ENCODE measurements at regions not wholly inside any gene's neighbourhood (a gene's known extent, or its start where the extent isn't known, plus 50 kb on each side); places are given as distances from the start of the nearest gene placed in this dataset.

GRCh38 chr9:2336055-2336454 is 285.5 kb upstream of the VLDLR start:
- no peak overlapping the region for H3K4me3 ChIP-seq (ENCODE audit: insufficient read length, low read depth)
- no peaks in the 10 kb centered on the region for H3K9me3 ChIP-seq (ENCODE audit: insufficient read depth, low read length)
- no peaks in the 10 kb centered on the region for H3K4me1 ChIP-seq (ENCODE audit: insufficient read depth, insufficient read length)
- no peak for DNase-seq (ENCODE audit: low read depth, low spot score)
- H3K9ac ChIP-seq (ENCODE audit: insufficient read length, low read depth), result no peak overlapping the region
- H3K36me3 ChIP-seq (ENCODE audit: insufficient read depth, insufficient read length, low read length), result no peaks in the 10 kb centered on the region
- H3K27me3 ChIP-seq (ENCODE audit: insufficient read depth, insufficient read length), result no peaks in the 10 kb centered on the region
- TF ChIP-seq SUZ12 (IDR thresholded peaks at IDR 0.05; ENCODE audit: extremely low read depth, insufficient read depth, insufficient read length) (no peak), YY1 (IDR thresholded peaks at IDR 0.05; ENCODE audit: insufficient read depth, insufficient read length) (no peak), ZNF274 (IDR thresholded peaks at IDR 0.05; ENCODE audit: low read depth, low read length) (no peak)

- no peaks in the 10 kb centered on the region for H3K36me3 ChIP-seq (ENCODE audit: insufficient read depth, insufficient read length, low read length)
- DNase-seq (ENCODE audit: low read depth, low spot score), result no peak
Measured at GRCh38 chr9:2337131-2337530, 284.5 kb upstream of the VLDLR start.

GRCh38 chr9:2337627-2338026 is 284.0 kb upstream of the VLDLR start:
- Histone ChIP-seq H3K4me3 (ENCODE audit: insufficient read length, low read depth) (no peak overlapping the region), H3K36me3 (ENCODE audit: insufficient read depth, insufficient read length, low read length) (no peaks in the 10 kb centered on the region), H3K9ac (ENCODE audit: insufficient read length, low read depth) (no peak overlapping the region), H3K27me3 (ENCODE audit: insufficient read depth, insufficient read length) (no peaks in the 10 kb centered on the region), H3K4me1 (ENCODE audit: insufficient read depth, insufficient read length) (no peaks in the 10 kb centered on the region), H3K9me3 (ENCODE audit: insufficient read depth, low read length) (no peaks in the 10 kb centered on the region)
- TF ChIP-seq SUZ12 (IDR thresholded peaks at IDR 0.05; ENCODE audit: extremely low read depth, insufficient read depth, insufficient read length) (no peak), YY1 (IDR thresholded peaks at IDR 0.05; ENCODE audit: insufficient read depth, insufficient read length) (no peak), ZNF274 (IDR thresholded peaks at IDR 0.05; ENCODE audit: low read depth, low read length) (no peak)
- DNase-seq (ENCODE audit: low read depth, low spot score), result no peak

More at GRCh38 chr9:2337131-2337530, 284.5 kb upstream of the VLDLR start:
- no peaks in the 10 kb centered on the region for H3K4me1 ChIP-seq (ENCODE audit: insufficient read depth, insufficient read length)
- no peaks in the 10 kb centered on the region for H3K27me3 ChIP-seq (ENCODE audit: insufficient read depth, insufficient read length)
- no peak overlapping the region for H3K4me3 ChIP-seq (ENCODE audit: insufficient read length, low read depth)
- no peak overlapping the region for H3K9ac ChIP-seq (ENCODE audit: insufficient read length, low read depth)
- H3K9me3 ChIP-seq (ENCODE audit: insufficient read depth, low read length), result no peaks in the 10 kb centered on the region
- no peak for TF ChIP-seq SUZ12 (IDR thresholded peaks at IDR 0.05; ENCODE audit: extremely low read depth, insufficient read depth, insufficient read length)

GRCh38 chr9:2338777-2339365 is 282.7 kb upstream of the VLDLR start:
- Histone ChIP-seq H3K4me3 (ENCODE audit: insufficient read length, low read depth) (no peak overlapping the region), H3K36me3 (ENCODE audit: insufficient read depth, insufficient read length, low read length) (no peaks in the 10 kb centered on the region), H3K9me3 (ENCODE audit: insufficient read depth, low read length) (no peaks in the 10 kb centered on the region), H3K9ac (ENCODE audit: insufficient read length, low read depth) (no peak overlapping the region), H3K4me1 (ENCODE audit: insufficient read depth, insufficient read length) (no peaks in the 10 kb centered on the region), H3K27me3 (ENCODE audit: insufficient read depth, insufficient read length) (no peaks in the 10 kb centered on the region)
- no peak for DNase-seq (ENCODE audit: low read depth, low spot score)
- TF ChIP-seq ZNF274 (IDR thresholded peaks at IDR 0.05; ENCODE audit: low read depth, low read length) (no peak), SUZ12 (IDR thresholded peaks at IDR 0.05; ENCODE audit: extremely low read depth, insufficient read depth, insufficient read length) (no peak), YY1 (IDR thresholded peaks at IDR 0.05; ENCODE audit: insufficient read depth, insufficient read length) (no peak)

- TF ChIP-seq ZNF274 (IDR thresholded peaks at IDR 0.05; ENCODE audit: low read depth, low read length), result no peak
- no peak for TF ChIP-seq YY1 (IDR thresholded peaks at IDR 0.05; ENCODE audit: insufficient read depth, insufficient read length)
- TF ChIP-seq SUZ12 (IDR thresholded peaks at IDR 0.05; ENCODE audit: extremely low read depth, insufficient read depth, insufficient read length), result no peak
- Histone ChIP-seq H3K9ac (ENCODE audit: insufficient read length, low read depth) (no peak overlapping the region), H3K27me3 (ENCODE audit: insufficient read depth, insufficient read length) (no peaks in the 10 kb centered on the region), H3K36me3 (ENCODE audit: insufficient read depth, insufficient read length, low read length) (no peaks in the 10 kb centered on the region), H3K9me3 (ENCODE audit: insufficient read depth, low read length) (no peaks in the 10 kb centered on the region), H3K4me1 (ENCODE audit: insufficient read depth, insufficient read length) (no peaks in the 10 kb centered on the region), H3K4me3 (ENCODE audit: insufficient read length, low read depth) (no peak overlapping the region)
- no peak for DNase-seq (ENCODE audit: low read depth, low spot score)
Measured at GRCh38 chr9:2339416-2339815, 282.2 kb upstream of the VLDLR start.

GRCh38 chr9:2340046-2340760 is 281.4 kb upstream of the VLDLR start:
- H3K9me3 ChIP-seq (ENCODE audit: insufficient read depth, low read length), result peaks cover 5% of the 10 kb centered on the region; the same call in 1 of the 2 replicates
- no peak for TF ChIP-seq SUZ12 (IDR thresholded peaks at IDR 0.05; ENCODE audit: extremely low read depth, insufficient read depth, insufficient read length)
- no peak for TF ChIP-seq YY1 (IDR thresholded peaks at IDR 0.05; ENCODE audit: insufficient read depth, insufficient read length)
- H3K36me3 ChIP-seq (ENCODE audit: insufficient read depth, insufficient read length, low read length), result no peaks in the 10 kb centered on the region
- no peak overlapping the region for H3K4me3 ChIP-seq (ENCODE audit: insufficient read length, low read depth)
- no peak for DNase-seq (ENCODE audit: low read depth, low spot score)
- no peaks in the 10 kb centered on the region for H3K4me1 ChIP-seq (ENCODE audit: insufficient read depth, insufficient read length)
- no peak overlapping the region for H3K9ac ChIP-seq (ENCODE audit: insufficient read length, low read depth)
- H3K27me3 ChIP-seq (ENCODE audit: insufficient read depth, insufficient read length), result no peaks in the 10 kb centered on the region

GRCh38 chr9:2341126-2341525 is 280.5 kb upstream of the VLDLR start:
- no peak overlapping the region for H3K9ac ChIP-seq (ENCODE audit: insufficient read length, low read depth)
- no peaks in the 10 kb centered on the region for H3K27me3 ChIP-seq (ENCODE audit: insufficient read depth, insufficient read length)
- no peak for DNase-seq (ENCODE audit: low read depth, low spot score)
- no peaks in the 10 kb centered on the region for H3K4me1 ChIP-seq (ENCODE audit: insufficient read depth, insufficient read length)
- peaks cover 6% of the 10 kb centered on the region; the same call in 1 of the 2 replicates for H3K9me3 ChIP-seq (ENCODE audit: insufficient read depth, low read length)
- H3K4me3 ChIP-seq (ENCODE audit: insufficient read length, low read depth), result no peak overlapping the region
- TF ChIP-seq SUZ12 (IDR thresholded peaks at IDR 0.05; ENCODE audit: extremely low read depth, insufficient read depth, insufficient read length), result no peak
- no peak for TF ChIP-seq YY1 (IDR thresholded peaks at IDR 0.05; ENCODE audit: insufficient read depth, insufficient read length)
- no peaks in the 10 kb centered on the region for H3K36me3 ChIP-seq (ENCODE audit: insufficient read depth, insufficient read length, low read length)

Measured in NT2/D1 (cell line).